BLaER1 treated with 17β-estradiol and CSF1 and Interleukin-3, amounts not matched to agents 10 nM and 100 nM (cell line): ENCODE measurements at regions not wholly inside any gene's neighbourhood (a gene's known extent, or its start where the extent isn't known, plus 50 kb on each side); places are given as distances from the start of the nearest gene placed in this dataset.

Source experiments
- H3K27ac ChIP-seq, 11 experiments: shearing (Covaris generic); formaldehyde crosslinking; 2 replicates each; pipeline ENCODE4 v1.8.1; 2022
- H3K27me3 ChIP-seq, 11 experiments: shearing (Covaris generic); formaldehyde crosslinking; 2 replicates each; pipeline ENCODE4 v1.8.1; 2022
- H3K36me3 ChIP-seq, 11 experiments: shearing (Covaris generic); formaldehyde crosslinking; 2 replicates each; pipeline ENCODE4 v1.8.1; 2022
- H3K4me1 ChIP-seq, 10 experiments: shearing (Covaris generic); formaldehyde crosslinking; 2 replicates each; pipeline ENCODE4 v1.8.1; 2022
- H3K4me2 ChIP-seq, 11 experiments: shearing (Covaris generic); formaldehyde crosslinking; 2 replicates each; pipeline ENCODE4 v1.8.1; 2022
- H3K4me3 ChIP-seq, 10 experiments: shearing (Covaris generic); formaldehyde crosslinking; 2 replicates each; pipeline ENCODE4 v1.8.1; 2022
- H3K9ac ChIP-seq, 11 experiments: shearing (Covaris generic); formaldehyde crosslinking; 2 replicates each; pipeline ENCODE4 v1.8.1; 2022
- H3K9me3 ChIP-seq, 11 experiments: shearing (Covaris generic); formaldehyde crosslinking; replicated peaks in 1 of 11; 2 replicates each; pipeline ENCODE4 v1.8.1; 2022
- H4K20me1 ChIP-seq, 11 experiments: shearing (Covaris generic); formaldehyde crosslinking; 2 replicates each; pipeline ENCODE4 v1.8.1; 2022
- Cebpa-rat ChIP-seq, 11 experiments: shearing (Covaris generic); IDR thresholded peaks; 2 replicates each; pipeline ENCODE4 v1.8.1; 2022

DNA sequence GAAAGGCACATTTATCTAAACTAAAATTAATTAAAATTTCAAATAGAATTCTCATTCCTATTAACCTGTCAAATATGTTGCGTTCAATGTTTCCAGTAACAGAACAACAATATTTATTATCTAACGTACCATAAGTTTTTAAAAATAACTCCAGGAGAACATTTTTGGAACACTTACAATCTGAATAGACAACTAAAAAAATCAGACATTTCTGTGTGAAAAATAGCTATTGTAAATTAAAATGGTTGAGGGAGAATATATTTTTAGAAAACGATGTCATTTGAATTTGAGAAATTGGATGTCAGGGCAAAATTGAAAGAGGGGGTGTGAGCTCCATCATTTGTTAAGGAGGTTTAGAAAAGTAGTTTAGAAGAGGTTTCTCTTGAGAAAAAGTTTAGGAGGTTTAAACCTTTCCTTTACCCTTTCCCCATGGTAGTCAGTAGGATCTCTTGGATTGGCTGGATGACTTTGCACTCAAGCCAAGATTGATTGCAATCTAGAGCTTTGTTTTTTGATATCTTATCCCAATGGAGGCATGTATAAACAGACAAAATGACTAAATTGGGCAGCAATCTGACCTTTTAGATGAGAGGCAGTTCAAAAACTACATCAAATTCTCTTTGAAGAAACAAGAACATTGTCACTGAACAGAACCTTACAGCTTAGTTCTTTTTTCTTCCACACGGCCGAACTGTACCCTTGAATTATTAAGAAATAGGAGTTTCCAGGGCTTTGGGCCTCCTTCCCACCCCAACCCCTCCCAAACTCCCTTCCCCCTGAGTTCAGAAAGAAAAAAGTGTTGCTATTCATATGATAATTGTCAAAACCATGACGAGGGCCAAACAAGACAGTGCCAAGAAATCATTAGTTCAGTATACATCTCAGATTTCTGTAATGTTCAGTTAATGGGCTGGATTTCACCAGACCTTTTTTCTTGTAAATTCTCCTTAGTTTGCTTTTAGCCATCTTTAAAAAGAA lies 79.7 kb upstream of the CDIN1 start:
- Histone ChIP-seq H4K20me1 (no peaks in the 10 kb centered on the region), H3K9ac (no peak overlapping the region), H3K27me3 (no peaks in the 10 kb centered on the region), H3K36me3 (no peaks in the 10 kb centered on the region), H3K4me2 (no peak overlapping the region), H3K9me3 (no peaks in the 10 kb centered on the region), H3K4me1 (no peaks in the 10 kb centered on the region), H3K27ac (no peak overlapping the region), H3K4me3 (no peak overlapping the region)
- TF ChIP-seq Cebpa-rat (IDR thresholded peaks at IDR 0.05): no peak

DNA sequence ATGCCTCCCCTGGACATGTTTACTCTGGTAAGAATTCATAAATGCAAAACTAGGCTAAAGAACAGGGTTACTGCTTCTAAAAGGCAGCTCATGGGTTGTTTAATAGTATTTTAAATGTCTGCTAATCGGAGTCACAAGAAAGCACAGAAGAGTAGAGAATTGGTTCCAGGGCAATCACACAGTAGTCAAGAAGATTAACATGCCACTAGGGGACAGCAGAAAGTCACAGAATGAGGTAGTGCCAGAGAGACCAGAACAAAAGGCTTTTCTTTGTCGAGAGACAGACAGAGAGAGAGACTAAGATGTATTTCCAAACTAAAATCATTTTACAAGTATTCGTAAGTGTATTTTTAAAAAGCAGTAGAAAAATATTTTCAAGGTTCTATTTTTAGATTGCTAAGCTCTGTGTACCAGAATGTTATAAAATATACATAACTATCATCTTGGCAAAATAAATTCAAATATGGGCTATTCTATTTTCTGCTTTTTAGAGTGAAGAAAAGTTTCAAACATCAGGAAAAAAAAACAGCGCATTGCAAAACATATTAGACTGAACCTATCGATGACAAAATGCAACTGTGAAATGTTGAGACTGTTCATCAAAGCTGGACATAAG lies 78.3 kb upstream of the CDIN1 start:
- Histone ChIP-seq H3K9me3 (no peaks in the 10 kb centered on the region), H4K20me1 (no peaks in the 10 kb centered on the region), H3K27me3 (no peaks in the 10 kb centered on the region), H3K27ac (no peak overlapping the region), H3K4me2 (no peak overlapping the region), H3K9ac (no peak overlapping the region), H3K4me3 (no peak overlapping the region), H3K4me1 (no peaks in the 10 kb centered on the region), H3K36me3 (no peaks in the 10 kb centered on the region)
- no peak for TF ChIP-seq Cebpa-rat (IDR thresholded peaks at IDR 0.05)

DNA sequence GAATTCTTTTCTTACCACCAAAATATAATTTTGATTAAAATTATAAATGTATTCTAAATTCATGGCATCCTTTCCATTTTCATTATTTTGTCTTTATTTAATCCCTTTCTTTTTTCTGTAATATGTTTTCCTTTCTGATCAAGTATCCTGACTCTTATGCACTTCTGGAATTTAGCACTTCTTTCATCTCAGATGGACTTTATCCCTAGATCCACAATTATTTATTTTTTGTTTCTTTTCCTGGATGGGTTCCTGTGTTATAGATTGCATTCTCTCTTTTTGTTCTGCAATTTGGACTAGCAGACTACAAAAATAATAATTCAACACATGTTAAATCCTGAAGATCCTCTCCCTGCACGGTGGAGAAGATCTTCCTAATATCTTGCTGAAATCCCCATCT lies 76.9 kb upstream of the CDIN1 start:
- TF ChIP-seq Cebpa-rat (IDR thresholded peaks at IDR 0.05): no peak
- Histone ChIP-seq H3K4me3 (no peak overlapping the region), H3K36me3 (no peaks in the 10 kb centered on the region), H3K9ac (no peak overlapping the region), H4K20me1 (no peaks in the 10 kb centered on the region), H3K9me3 (no peaks in the 10 kb centered on the region), H3K4me2 (no peak overlapping the region), H3K27ac (no peak overlapping the region), H3K4me1 (no peaks in the 10 kb centered on the region), H3K27me3 (no peaks in the 10 kb centered on the region)

DNA sequence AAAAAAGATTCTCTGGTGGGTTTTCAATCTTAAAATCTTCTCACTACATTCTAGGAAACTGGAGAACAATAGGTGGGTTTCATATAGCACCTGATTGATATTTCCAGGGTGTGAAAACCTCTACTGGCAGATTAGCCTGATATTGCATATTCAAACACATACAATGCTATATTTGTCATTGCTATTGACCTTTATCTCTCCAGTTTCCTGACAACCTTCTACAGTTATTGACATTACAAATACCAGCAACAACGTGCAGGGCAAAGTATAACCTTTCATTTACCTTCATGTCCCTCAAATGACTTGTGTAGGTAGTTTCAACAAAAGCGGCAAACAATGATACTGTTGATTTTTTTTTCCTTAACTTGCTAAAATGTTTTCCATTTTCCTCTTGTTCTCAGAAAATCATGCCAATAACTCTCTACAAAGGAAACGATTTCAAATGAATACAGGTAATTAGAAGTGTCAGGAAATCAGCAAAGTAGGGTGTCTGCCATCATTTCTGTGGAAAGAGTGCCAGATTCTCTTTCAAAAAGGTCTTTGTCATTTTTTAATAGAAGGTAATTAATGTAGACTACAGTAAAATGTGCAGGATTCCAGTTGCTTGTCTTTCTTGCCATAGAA lies 72.6 kb upstream of the CDIN1 start:
- Histone ChIP-seq H3K9ac (no peak overlapping the region), H3K9me3 (no peaks in the 10 kb centered on the region), H3K36me3 (no peaks in the 10 kb centered on the region), H3K27me3 (no peaks in the 10 kb centered on the region), H3K27ac (no peak overlapping the region), H3K4me1 (no peaks in the 10 kb centered on the region), H4K20me1 (no peaks in the 10 kb centered on the region), H3K4me3 (no peak overlapping the region), H3K4me2 (no peak overlapping the region)
- no peak for TF ChIP-seq Cebpa-rat (IDR thresholded peaks at IDR 0.05)

DNA sequence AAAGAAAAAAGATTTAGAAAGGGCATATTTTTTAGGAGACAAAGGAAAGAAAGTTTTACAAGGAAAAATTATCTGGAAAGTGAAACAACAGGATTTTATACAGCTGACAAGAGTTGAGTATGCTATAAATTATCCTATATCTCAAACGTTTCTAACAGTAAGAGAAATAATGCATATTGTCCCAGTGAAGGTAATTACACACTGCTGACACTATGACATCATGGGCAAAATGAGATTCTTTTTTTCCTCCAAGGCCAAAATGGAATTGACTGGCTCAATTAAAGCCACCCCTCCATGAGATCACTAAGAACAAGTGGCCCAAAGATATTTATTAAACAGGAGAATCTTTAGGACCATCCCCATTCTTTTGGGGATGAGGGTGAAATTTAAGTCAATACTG lies 72.0 kb upstream of the CDIN1 start:
- Histone ChIP-seq H3K4me2 (no peak overlapping the region), H3K4me3 (no peak overlapping the region), H4K20me1 (no peaks in the 10 kb centered on the region), H3K9ac (no peak overlapping the region), H3K27me3 (no peaks in the 10 kb centered on the region), H3K27ac (no peak overlapping the region), H3K36me3 (no peaks in the 10 kb centered on the region), H3K9me3 (no peaks in the 10 kb centered on the region), H3K4me1 (no peaks in the 10 kb centered on the region)
- no peak for TF ChIP-seq Cebpa-rat (IDR thresholded peaks at IDR 0.05)

DNA sequence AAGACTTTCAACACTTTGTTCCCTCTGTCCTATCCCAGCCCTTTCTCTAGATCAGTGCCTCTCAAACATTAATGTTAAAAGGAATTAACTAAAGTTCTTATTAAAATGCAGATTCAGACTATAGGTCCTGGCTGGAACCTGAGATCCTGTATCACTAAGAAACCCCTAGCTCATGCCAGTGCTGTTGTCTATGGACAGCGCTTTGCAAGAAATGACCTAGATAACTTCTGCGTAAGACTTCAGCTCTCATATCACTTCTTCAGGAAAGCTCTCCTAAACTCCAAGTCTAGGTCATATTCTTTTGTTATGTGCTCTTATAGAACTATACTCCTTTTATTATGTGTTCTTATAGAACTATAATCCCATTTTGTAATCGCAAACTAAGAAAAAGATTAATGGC lies 67.8 kb upstream of the CDIN1 start:
- Histone ChIP-seq H3K4me3 (no peak overlapping the region), H3K9ac (no peak overlapping the region), H3K4me2 (no peak overlapping the region), H3K36me3 (no peaks in the 10 kb centered on the region), H3K27ac (no peak overlapping the region), H3K27me3 (no peaks in the 10 kb centered on the region), H3K9me3 (no peaks in the 10 kb centered on the region), H3K4me1 (no peaks in the 10 kb centered on the region), H4K20me1 (no peaks in the 10 kb centered on the region)
- TF ChIP-seq Cebpa-rat (IDR thresholded peaks at IDR 0.05): no peak

DNA sequence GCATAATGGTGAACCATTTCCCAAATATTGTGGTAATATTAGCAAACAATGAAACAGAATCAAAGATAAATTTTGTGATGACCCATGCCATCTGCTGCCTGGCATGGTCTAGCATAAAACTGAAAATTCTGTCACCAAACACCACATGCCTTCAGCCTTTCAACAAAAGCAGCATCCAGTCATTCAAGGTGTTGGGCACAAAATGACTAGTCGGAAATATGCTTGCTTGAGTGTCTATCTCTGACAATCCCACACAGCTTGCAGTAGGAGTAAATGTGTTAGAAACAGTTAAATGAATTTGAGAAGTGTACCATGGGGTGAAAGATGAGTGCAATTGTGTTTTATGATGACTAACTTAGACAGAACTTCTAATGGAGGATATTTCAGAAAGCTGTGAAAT lies 61.7 kb upstream of the CDIN1 start:
- Histone ChIP-seq H3K9ac (no peak overlapping the region), H3K4me3 (no peak overlapping the region), H3K27ac (no peak overlapping the region), H3K36me3 (no peaks in the 10 kb centered on the region), H3K27me3 (no peaks in the 10 kb centered on the region), H3K4me1 (no peaks in the 10 kb centered on the region), H4K20me1 (no peaks in the 10 kb centered on the region), H3K9me3 (no peaks in the 10 kb centered on the region), H3K4me2 (no peak overlapping the region)
- no peak for TF ChIP-seq Cebpa-rat (IDR thresholded peaks at IDR 0.05)

DNA sequence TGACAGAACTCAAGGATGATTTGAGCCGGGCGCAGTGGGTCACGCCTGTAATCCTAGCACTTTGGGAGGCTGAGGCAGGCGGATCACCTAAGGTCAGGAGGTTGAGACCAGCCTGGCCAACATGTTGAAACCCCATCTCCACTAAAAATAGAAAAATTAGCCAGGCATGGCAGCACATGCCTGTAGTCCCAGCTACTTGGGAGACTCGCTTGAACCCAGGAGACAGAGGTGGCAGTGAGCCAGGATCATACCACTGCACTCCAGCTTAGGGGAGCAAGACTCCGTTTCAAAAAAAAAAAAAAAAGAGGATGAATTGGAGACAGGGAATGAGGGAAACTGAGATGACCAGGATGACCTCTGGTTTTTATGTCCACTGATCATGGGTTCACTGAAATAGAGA lies 60.4 kb upstream of the CDIN1 start:
- Histone ChIP-seq H3K27ac (no peak overlapping the region), H3K36me3 (no peaks in the 10 kb centered on the region), H4K20me1 (no peaks in the 10 kb centered on the region), H3K4me1 (no peaks in the 10 kb centered on the region), H3K4me3 (no peak overlapping the region), H3K4me2 (no peak overlapping the region), H3K9ac (no peak overlapping the region), H3K27me3 (no peaks in the 10 kb centered on the region), H3K9me3 (no peaks in the 10 kb centered on the region)
- no peak for TF ChIP-seq Cebpa-rat (IDR thresholded peaks at IDR 0.05)

DNA sequence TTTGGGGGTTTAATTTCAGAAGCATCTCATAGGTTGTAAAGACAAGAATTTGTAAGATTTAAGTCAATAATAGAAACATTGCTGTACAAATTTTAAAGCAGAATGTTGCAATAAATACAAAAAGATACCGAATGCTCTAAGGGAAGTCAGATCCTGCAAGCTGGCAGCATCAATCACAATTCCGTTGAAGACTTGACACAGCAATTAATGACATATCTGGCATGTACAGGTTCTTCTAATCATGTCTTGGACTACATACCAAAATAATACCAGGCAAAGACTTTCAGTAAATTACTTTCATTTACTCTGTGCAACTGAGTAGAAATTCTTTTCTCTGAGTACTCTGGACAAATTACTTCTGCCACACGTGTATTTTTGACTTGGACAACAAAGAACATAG lies 54.0 kb upstream of the CDIN1 start:
- no peaks in the 10 kb centered on the region for H4K20me1 ChIP-seq
- H3K4me1 ChIP-seq: peaks cover 0 to 7% (median 0%) of the 10 kb centered on the region in 10 experiments; a peak in 1 of 20 replicates
- no peak for TF ChIP-seq Cebpa-rat (IDR thresholded peaks at IDR 0.05)
- H3K9ac ChIP-seq: no peak overlapping the region
- no peak overlapping the region for H3K4me3 ChIP-seq
- H3K27me3 ChIP-seq: no peaks in the 10 kb centered on the region
- no peak overlapping the region for H3K27ac ChIP-seq
- H3K4me2 ChIP-seq: no peak overlapping the region
- no peaks in the 10 kb centered on the region for H3K36me3 ChIP-seq
- no peaks in the 10 kb centered on the region for H3K9me3 ChIP-seq
